Left ventricle myocardium superior (tissue), 1 donor: ENCODE measurements at regions not wholly inside any gene's neighbourhood (a gene's known extent, or its start where the extent isn't known, plus 50 kb on each side); places are given as distances from the start of the nearest gene placed in this dataset.
"Not testable (repeated sequence)": the region's sequence is repeated elsewhere in the genome, so short reads cannot be mapped to it uniquely, and the experiment has no call there.

Source experiments
- ATAC-seq: fragments of 200-7000 bp; cut with Tn5 transposase; one replicate; pipeline ENCODE4 v1.9.1; 2020; ENCODE audit warnings: mild to moderate bottlenecking, moderate library complexity
- DNase-seq: peaks from one replicate; pipeline ENCODE4 v3.0.0-alpha.2; 2020
- intact Hi-C: fragments of 100-400 bp; cut with micrococcal nuclease; formaldehyde crosslinking; loops from one replicate; pipeline ENCODE4 v1.11.0; 2022
- donor health status: DM: no; HTN: yes; CAD: no; lungs with severe emphysema.

DNA sequence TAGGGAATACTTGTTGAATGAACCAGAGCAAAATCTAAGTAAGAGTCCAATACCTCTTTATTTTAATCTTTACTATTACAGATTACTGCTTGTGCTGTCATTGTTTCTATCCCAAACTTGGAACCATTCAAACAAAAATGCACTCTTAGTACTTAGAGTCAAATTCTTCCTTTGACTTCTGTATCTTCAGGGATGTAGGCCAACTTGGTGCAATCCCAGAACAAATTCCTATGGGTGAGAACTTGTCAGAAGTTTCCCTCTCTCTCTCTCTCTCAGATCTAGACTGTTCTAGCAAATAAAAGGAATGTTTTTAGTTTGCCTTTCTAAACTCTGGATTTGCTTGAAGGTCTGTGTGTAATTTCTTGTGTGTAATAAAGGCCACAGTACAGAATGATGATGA lies 329.0 kb upstream of the TMTC4 start:
- intact Hi-C loops = no loop called here
- DNase-seq (no peak), ATAC-seq (no peak)

DNA sequence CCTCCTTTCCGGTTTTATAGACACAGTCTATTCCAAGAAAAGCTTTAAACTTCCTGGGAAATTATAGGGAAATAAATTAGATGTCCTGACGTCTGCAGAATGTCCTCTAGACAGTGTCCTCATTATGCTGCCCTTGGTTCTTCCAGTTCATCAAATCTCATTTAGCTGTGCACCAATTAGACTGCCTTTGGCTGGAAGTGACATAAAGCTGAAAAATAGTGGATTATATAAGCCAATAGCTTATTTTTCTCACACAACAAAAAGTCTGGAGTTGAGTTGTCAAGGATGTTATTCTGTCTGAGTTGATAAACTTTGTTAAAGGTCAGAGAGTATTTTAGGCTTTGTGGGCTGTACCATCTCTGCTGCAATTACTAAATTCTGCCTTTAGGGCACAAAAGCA lies 314.8 kb upstream of the TMTC4 start:
- ATAC-seq = no peak
- intact Hi-C loops = no loop called here
- DNase-seq = no peak

DNA sequence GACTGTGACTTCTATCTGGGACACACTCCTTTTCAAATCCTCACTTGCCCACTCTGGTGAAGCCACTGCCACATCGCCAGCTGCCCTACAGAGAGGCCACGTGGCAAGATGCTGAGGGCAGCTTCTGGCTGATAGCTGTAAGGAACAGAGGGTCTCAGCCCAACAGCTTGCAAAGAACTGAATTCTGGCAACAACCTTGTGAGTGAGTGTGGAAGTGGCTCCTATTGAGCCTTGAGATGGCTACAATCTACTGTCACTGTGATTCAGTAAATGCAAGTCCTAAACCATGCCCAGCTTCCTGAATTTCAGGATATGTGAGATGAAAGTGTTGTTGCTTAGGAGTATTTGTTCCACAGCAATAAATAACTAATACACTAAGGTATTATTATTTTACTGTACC lies 314.3 kb upstream of the TMTC4 start:
- intact Hi-C loops = no loop called here
- ATAC-seq = no peak

DNA sequence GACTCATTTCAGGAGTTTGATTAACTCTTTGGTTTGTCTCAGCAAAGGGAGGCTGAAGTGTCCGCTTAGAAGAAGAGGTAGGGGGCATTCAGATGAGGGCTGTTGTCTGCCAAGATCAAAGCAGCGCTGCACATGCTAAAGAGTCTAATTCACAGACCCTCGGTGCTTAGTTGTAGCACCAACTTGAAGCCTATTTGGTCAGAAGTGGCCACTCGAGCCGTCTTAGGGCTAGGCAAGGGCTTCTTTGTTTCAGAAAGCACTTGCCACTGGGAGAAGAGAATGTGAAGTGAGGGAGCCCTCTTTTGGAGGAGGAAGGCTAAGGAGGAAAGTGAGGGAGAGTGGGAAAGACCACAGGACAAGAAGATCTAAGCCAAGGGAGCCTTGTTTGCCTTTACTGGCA lies 313.4 kb upstream of the TMTC4 start:
- DNase-seq = no peak
- intact Hi-C loops = no loop called here
- no peak for ATAC-seq

More for the DNA sequence above, 314.3 kb upstream of the TMTC4 start:
- no peak for DNase-seq

DNA sequence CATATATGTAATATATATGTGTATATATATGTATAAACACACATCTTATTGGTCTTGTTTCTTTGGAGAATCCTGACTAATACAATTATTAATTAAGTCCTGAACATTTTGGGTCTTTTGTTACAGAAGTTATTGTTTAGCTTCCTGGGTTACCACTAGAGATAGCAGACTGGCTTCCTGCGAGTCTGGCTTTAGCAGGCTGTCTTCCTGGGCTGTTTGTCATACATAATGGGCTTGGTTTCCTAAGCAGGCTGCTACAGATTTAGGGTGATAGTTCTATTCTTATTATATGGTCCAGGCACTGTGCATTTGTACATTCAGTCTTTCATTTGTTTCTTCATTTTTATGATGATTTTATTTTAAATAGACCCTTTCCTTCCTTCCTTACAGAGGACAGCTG lies 312.0 kb upstream of the TMTC4 start:
- intact Hi-C loops = no loop called here
- no peak for DNase-seq
- no peak for ATAC-seq

DNA sequence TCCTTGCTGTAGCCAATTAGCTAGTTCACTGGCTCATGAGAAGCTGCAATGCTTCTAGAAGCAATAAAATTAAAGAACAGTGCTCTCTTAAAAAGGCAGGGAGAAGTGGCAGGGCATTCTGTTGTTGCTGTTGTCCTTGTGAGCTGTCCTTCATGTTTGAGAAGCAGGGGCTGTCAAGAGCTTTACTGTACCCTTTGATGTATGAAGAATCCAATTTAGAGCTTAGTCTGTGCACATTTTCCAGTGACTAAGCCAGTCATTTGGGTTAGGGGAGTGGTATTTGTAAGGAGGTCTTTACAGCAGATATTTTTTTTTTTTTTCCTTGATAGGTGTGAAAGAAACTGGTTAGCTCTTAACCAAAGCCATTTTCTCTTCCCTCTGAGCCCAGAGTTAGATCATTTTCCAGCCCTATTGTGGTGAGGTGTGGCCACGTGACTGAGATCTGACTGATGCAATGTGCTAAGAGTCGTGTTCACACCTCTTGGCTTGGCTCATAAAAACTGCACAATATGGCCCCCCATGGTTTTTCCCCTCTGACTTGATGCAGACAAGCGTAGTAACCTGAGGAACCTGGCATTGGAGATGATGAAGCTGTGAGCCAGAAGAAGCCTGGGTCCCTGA lies 309.6 kb upstream of the TMTC4 start:
- ATAC-seq = no peak
- intact Hi-C loops = no loop called here
- no peak for DNase-seq

DNA sequence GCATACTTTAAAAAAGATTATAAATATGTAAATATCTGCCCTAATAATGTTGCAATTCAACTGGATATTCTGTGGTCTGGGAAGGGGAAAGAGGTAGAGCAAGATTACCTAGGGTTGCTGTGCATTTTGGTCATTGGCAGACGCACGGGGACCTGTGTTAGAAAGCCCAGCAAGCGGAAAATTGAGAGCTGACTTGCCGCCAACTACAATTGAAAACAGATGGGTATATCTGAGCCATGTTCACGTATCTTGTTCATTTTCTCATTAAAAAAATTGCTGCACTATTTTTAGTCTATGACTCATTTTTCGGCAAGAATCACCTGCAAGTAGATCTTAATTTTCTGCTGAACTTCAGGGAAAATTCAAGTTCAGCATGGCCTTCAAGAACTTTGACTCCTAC lies 308.5 kb upstream of the TMTC4 start:
- ATAC-seq (no peak), DNase-seq (no peak)
- intact Hi-C loops = no loop called here

DNA sequence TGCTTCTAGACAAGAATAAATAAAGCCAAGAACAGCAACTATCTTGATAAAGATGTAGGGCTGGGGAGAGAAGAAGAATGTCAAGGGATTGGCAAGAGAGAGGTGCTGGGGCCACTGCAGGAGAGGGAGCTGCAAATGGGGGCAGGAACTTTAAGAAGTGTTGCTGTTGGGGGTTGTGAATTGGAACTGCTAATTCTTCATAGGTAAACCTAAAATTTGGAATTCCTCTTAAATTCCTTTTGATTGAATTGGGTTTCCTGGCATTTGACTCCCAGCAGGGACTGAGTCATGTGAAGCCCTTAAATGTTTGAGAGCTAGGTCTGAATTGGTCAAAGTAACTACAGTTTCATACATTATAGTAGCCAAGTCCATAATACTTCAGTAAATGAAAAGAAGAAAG lies 305.6 kb upstream of the TMTC4 start:
- ATAC-seq (no peak), DNase-seq (no peak)
- intact Hi-C loops = no loop called here

DNA sequence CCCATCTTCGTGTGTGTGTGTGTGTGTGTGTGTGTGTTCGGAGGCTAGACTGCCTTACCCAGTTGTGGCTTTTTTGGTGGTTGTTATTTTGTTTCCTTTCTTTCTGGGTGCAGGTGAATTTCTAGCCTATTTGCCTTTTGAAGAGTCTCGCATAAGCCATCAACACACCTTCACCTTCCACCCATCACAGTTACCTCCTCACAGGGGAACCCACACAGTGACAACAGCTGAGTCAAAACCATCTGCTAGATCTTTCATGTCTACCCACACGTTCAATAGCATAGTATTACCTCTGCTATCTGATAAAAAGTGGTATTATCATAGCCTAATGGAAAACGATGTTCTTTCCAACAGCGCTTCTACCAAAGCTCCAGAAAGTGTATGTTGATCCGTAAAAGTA lies 303.2 kb upstream of the TMTC4 start:
- intact Hi-C loops = no loop called here
- no peak for ATAC-seq

DNA sequence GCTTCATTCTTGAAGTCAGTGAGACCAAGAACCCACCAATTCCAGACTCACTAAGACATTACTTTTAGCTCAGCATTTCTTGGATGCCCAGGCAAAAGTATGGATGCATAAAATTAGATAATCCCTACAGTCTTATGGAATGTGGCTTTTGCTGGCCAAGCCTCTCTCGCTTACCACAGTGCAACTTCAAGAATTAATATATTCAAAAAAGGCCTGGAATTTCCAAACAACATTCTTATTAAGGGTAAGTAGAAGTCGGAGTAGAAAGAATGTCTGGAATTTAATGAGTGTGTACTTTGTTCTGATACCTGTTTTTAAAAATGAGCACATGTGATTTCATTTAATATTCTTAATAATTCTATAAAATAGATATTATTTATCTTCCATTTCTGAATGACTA lies 302.4 kb upstream of the TMTC4 start:
- ATAC-seq = no peak
- no peak for DNase-seq
- intact Hi-C loops = no loop called here

More for the DNA sequence above, 303.2 kb upstream of the TMTC4 start:
- DNase-seq = no peak

DNA sequence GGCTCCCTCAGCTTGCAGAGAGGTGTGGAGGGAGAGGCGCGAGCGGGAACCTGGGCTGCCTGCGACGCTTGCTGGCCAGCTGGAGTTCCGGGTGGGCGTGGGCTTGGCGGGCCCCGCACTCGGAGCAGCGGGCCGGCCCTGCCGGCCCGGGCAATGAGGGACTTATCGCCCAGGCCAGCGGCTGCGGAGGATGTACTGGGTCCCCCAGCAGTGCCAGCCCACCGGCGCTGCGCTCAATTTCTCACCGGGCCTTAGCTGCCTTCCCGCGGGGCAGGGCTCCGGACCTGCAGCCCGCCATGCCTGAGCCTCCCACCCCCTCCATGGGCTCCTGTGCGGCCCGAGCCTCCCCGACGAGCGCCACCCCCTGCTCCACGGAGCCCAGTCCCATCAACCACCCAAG lies 301.1 kb upstream of the TMTC4 start:
- intact Hi-C loops, ATAC-seq: not testable (repeated sequence)

DNA sequence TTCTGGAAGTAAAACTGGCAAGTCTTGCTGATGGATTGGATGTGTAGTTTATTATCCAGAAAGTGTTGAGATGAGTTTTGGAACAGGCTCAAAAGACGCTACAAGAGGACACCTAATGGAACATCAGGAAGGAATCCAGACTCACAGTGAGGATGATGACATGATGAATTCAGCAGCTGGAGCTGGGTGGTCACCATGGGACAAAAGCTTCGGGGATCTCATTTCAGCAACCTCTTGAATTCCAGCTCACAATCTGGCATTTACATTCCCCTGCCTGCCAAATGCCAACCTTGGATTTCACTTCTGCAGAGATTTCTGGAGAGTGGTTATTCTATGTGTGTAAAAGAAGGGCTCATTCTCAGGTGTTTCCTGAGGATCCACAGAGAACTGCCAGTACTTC lies 288.0 kb upstream of the TMTC4 start:
- intact Hi-C loops = no loop called here

More for the DNA sequence above, 301.1 kb upstream of the TMTC4 start:
- not testable (repeated sequence) for DNase-seq

DNA sequence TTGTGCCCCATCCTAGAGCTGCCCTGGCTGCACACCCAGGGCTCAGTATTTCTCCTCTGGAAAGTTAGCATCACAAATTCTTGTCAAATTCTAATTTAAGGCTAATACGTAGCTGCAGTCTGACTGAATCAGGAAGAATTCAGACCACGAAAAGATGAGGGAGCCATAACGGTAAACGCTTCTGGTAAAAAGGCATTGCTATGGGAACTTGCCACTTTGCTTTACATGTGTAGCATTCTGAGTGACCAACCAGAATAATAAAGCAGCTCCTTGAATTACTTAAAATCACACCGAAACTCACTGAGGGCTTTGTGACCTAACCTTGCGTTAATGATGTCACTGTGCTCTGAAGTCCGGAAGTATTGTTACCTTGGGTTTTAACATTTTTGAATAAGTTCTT lies 286.6 kb upstream of the TMTC4 start:
- intact Hi-C loops = no loop called here
- ATAC-seq = no peak
- no peak for DNase-seq

More for the DNA sequence above, 288.0 kb upstream of the TMTC4 start:
- no peak for DNase-seq
- no peak for ATAC-seq

DNA sequence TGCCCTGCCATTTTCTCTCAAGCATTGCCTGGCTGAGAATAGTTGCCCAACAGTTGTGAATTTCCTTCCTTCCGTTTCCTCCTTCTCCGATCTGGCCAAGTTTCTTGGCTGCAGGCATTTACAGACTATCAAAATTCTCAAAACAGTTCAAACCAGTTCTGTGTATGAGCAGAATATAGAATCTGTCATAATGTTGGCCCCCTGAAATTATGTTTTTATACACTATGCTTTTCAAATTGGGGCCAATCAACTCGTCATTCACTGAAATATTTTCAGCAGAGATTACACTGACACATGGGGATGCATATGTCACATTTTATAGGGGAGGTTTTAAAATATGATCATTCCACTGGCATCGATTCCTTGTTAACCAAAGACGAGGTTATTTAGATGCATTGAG lies 284.2 kb upstream of the TMTC4 start:
- DNase-seq = no peak
- no peak for ATAC-seq
- intact Hi-C loops = no loop called here

DNA sequence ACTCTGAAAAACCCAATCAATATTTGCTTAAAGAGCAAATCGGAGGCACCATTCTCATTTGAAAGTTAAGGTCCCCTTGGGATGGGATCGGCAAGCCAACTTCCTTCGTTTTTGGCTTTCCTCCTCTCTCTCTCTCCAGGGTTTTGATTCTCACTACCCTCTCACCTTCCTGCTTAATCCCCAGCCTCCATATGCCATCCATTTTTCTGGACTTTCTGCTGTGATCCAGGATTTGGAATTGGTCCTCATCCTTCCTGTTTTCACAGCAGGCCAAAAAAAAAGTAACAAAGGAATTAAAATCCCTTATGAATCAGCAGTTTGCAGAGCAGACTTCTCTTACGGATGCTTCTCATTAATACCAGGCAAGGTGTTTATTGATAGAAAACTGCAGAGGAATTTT lies 283.1 kb upstream of the TMTC4 start:
- intact Hi-C loops = no loop called here
- ATAC-seq (no peak), DNase-seq (no peak)

DNA sequence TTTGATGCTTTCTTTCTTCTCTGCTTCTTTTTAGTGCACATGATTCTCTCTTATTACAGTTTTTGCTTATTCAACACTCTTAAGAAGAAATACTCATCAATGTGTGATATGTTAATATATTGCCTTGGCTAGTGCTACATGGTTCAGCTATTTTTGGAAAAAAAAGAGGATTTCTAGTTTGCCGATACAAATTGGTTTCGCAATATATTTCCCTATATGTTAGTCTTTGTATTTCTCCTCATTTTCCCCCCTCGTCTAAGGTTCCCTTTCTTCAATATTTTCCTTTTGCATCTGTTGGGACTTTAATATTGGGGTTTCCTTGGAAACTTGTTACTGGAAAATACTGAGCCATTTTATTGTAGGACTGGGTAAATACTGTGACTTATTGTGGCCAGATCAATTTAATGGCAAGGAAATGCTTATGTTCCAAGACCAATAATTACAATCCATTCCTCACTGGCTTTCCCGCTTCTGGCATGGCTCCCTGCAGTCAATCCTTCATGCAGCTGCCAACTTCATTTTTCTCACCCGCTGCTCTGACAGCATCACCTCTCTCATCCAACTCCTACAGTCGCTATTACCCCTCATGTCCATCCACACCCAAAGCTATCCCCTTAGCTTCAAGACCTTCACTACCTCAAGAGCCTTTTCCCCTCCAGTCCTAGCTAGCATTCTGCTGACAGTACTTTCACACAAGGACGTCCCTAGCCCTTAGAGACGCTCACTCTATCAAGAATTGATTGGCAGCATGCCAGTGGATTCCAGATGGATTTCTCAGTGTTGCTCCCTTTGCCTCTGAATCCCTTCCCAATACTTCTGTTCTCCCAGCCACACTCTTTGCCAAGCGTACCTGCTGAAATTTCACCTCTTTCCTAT lies 280.1 kb upstream of the TMTC4 start:
- intact Hi-C loops = no loop called here
- no peak for DNase-seq
- no peak for ATAC-seq

DNA sequence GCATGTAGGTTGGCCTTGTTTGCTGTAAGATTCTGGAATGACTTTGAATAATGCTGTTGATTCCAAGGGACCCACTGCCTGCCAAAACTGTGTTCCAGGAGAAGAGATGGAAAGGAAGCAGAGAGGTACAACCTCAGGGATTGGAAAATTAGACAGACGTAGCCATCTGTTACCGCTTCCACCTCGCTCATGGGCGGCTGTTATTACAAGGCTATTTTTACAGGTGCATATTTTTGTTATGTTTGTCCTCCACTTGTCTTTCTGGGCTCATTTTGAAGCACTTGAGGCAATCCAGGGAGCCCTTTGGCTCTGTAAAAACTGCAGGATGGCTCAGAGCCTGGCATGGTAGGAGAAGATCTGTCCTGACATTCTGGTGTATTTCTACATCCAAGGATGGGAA lies 276.4 kb upstream of the TMTC4 start:
- intact Hi-C loops = no loop called here
- DNase-seq = no peak
- no peak for ATAC-seq

DNA sequence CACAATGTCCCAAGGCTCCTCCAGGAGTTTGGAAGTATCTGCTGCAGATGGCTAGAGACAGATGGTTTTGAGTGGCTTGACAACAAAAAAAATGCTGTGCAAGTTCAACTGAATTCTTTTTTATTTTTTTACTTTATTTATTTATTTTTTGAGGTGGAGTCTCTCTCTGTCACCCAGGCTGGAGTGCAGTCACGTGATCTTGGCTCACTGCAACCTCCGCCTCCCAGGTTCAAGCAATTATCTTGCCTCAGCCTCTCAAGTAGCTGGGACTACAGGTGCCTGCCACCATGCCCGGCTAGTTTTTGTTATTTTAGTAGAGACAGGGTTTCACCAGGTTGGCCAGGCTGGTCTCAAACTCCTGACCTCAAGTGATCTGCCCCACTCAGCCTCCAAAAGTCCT lies 274.3 kb upstream of the TMTC4 start:
- ATAC-seq, DNase-seq, intact Hi-C loops: not testable (repeated sequence)

DNA sequence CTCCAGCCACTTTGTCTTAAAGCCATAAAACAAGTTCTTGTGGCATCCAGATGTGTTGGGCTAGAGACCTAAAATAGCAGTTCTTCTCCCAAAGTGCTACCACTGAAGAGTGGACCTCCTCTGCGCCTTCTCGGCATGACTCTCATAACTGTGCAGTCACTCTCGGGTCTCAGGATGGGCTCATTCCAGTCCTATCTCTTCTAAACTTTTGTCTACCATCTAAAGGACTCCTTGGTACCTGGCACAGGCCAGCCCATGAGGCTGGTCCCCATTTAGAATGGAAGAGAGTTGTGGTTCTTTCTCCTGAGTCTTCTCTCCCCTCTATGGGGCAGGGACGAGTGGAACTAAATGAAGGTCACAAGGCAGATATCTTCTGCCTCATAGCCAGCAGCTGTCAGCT lies 272.0 kb upstream of the TMTC4 start:
- DNase-seq (no peak), ATAC-seq (no peak)
- intact Hi-C loops = no loop called here

DNA sequence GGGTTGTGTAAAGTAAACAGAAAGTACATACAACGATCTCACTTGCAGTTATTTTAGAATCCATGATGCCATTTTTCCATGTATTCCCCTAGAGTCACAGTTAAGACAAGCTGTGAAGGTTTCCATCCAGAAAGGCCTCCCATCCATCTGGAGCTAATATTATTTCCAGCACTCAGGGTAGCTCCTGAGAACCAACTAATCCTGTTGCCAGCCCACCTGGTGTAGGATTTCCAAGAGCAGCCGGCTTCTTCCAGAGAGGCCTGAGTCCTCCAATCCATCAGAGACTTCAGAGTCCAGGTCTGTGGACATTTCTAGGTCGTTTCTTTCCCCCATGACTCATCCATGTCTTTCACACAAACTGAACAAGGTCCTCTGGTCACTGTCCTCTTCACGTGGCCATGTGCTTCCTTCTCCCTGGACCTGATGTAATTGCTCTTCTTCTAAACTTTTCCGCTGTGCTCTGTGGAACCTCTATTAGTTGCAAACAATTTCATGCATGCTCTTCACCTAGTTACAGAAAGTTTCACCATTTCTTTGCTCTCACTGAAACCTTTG lies 270.3 kb upstream of the TMTC4 start:
- DNase-seq (no peak), ATAC-seq (no peak)
- intact Hi-C loops = no loop called here

DNA sequence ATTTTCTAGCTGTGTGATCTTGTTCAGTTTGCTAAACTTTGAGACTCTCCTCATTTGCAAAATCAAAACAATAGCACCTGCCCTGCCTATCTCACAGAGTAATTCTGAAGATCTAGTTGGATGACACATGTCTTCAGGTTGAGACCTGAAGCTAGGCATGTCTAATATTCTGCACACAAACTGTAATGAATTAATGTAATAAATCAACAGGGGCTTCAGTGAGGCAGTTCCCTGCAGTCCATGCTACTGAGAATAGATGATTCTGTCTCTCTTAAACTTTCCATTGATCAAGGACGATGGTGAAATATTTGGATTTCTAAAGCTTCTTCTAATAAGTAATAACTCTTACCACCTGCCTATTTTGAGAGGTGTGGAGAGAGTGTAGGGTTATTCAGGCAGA lies 268.1 kb upstream of the TMTC4 start:
- no peak for DNase-seq
- ATAC-seq = no peak
- intact Hi-C loops = no loop called here
